H1 (cell line): ENCODE measurements at regions not wholly inside any gene's neighbourhood (a gene's known extent, or its start where the extent isn't known, plus 50 kb on each side); places are given as distances from the start of the nearest gene placed in this dataset.

Source experiments
- GABPA ChIP-seq: IDR thresholded peaks from 2 replicates; pipeline ENCODE4 v1.6.1; 2011; ENCODE audit warnings: mild to moderate bottlenecking, low read length, moderate library complexity, borderline replicate concordance; ENCODE audit not compliant: insufficient read depth
- KDM5A ChIP-seq: fragments of 200-600 bp; IDR thresholded peaks from 2 replicates; pipeline ENCODE4 v1.7.1; 2012; ENCODE audit warnings: mild to moderate bottlenecking, low read length, inconsistent platforms, mixed read lengths
- NRF1 ChIP-seq: IDR thresholded peaks from 2 replicates; pipeline ENCODE4 v1.6.1; 2011; ENCODE audit warnings: mild to moderate bottlenecking, low read depth, low read length, improper control_type of control experiment
- YY1 ChIP-seq: IDR thresholded peaks from 2 replicates; pipeline ENCODE4 v1.6.1; 2011; ENCODE audit warnings: low read depth, mild to moderate bottlenecking, low read length
- ZNF274 ChIP-seq: IDR thresholded peaks from 2 replicates; pipeline ENCODE4 v1.7.0; 2012; ENCODE audit warnings: low read length, borderline replicate concordance; ENCODE audit errors: extremely low read depth
- TF ChIP-seq, protein P1 (sequence below): fragments of 300-600 bp; sonication (generic); IDR thresholded peaks from 2 replicates; pipeline ENCODE4 v1.7.1; 2012; ENCODE audit warnings: low read length, moderate library complexity, mild to moderate bottlenecking, inconsistent platforms; ENCODE audit not compliant: insufficient replicate concordance
- TF ChIP-seq, protein P2 (sequence below): IDR thresholded peaks from 2 replicates; pipeline ENCODE4 v1.6.1; 2012; ENCODE audit warnings: inconsistent platforms

DNA sequence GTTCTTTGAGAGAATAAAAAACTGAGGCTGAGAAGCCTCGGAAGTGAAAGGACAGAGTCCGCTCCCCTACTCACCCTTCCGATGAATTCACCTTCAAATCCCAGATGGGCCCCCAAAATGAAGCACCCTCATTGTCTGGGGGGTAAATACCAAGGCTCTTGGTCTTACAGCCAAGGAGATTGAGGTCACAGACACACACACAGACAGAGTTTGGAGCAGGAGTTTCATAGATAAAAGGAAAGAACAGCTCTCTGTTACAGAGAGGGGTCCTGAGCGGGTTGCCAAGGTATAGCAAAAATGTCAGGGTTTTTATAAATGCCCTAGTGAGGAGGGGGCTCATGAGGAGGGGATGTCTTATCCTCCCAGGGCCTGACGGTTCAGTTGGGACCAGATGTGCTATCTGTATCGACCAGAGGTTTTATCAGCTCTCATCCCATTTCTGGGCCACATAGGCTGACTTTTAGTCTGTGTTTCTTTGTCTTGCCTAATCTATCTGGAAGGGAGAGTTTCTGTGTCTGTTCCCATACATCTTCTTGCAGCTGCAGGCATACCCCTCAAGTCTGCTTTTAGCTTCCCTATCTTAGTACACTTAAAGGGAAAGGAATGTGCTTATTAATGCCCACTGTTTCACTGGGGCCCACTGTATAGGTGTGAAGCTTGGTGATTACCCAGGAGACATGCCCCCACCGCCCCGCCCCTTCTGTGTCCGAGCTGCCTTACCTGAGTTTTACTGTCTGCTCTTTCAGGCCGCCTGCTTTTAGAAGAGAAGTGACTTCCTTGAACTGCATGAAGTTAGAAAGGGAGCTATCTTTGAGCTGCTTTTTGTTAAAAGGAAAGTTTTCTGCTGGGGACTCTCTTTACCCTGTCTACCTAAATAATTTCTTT is 66.8 kb upstream of the ATP11B start (continued):
- TF ChIP-seq, protein P1, sequence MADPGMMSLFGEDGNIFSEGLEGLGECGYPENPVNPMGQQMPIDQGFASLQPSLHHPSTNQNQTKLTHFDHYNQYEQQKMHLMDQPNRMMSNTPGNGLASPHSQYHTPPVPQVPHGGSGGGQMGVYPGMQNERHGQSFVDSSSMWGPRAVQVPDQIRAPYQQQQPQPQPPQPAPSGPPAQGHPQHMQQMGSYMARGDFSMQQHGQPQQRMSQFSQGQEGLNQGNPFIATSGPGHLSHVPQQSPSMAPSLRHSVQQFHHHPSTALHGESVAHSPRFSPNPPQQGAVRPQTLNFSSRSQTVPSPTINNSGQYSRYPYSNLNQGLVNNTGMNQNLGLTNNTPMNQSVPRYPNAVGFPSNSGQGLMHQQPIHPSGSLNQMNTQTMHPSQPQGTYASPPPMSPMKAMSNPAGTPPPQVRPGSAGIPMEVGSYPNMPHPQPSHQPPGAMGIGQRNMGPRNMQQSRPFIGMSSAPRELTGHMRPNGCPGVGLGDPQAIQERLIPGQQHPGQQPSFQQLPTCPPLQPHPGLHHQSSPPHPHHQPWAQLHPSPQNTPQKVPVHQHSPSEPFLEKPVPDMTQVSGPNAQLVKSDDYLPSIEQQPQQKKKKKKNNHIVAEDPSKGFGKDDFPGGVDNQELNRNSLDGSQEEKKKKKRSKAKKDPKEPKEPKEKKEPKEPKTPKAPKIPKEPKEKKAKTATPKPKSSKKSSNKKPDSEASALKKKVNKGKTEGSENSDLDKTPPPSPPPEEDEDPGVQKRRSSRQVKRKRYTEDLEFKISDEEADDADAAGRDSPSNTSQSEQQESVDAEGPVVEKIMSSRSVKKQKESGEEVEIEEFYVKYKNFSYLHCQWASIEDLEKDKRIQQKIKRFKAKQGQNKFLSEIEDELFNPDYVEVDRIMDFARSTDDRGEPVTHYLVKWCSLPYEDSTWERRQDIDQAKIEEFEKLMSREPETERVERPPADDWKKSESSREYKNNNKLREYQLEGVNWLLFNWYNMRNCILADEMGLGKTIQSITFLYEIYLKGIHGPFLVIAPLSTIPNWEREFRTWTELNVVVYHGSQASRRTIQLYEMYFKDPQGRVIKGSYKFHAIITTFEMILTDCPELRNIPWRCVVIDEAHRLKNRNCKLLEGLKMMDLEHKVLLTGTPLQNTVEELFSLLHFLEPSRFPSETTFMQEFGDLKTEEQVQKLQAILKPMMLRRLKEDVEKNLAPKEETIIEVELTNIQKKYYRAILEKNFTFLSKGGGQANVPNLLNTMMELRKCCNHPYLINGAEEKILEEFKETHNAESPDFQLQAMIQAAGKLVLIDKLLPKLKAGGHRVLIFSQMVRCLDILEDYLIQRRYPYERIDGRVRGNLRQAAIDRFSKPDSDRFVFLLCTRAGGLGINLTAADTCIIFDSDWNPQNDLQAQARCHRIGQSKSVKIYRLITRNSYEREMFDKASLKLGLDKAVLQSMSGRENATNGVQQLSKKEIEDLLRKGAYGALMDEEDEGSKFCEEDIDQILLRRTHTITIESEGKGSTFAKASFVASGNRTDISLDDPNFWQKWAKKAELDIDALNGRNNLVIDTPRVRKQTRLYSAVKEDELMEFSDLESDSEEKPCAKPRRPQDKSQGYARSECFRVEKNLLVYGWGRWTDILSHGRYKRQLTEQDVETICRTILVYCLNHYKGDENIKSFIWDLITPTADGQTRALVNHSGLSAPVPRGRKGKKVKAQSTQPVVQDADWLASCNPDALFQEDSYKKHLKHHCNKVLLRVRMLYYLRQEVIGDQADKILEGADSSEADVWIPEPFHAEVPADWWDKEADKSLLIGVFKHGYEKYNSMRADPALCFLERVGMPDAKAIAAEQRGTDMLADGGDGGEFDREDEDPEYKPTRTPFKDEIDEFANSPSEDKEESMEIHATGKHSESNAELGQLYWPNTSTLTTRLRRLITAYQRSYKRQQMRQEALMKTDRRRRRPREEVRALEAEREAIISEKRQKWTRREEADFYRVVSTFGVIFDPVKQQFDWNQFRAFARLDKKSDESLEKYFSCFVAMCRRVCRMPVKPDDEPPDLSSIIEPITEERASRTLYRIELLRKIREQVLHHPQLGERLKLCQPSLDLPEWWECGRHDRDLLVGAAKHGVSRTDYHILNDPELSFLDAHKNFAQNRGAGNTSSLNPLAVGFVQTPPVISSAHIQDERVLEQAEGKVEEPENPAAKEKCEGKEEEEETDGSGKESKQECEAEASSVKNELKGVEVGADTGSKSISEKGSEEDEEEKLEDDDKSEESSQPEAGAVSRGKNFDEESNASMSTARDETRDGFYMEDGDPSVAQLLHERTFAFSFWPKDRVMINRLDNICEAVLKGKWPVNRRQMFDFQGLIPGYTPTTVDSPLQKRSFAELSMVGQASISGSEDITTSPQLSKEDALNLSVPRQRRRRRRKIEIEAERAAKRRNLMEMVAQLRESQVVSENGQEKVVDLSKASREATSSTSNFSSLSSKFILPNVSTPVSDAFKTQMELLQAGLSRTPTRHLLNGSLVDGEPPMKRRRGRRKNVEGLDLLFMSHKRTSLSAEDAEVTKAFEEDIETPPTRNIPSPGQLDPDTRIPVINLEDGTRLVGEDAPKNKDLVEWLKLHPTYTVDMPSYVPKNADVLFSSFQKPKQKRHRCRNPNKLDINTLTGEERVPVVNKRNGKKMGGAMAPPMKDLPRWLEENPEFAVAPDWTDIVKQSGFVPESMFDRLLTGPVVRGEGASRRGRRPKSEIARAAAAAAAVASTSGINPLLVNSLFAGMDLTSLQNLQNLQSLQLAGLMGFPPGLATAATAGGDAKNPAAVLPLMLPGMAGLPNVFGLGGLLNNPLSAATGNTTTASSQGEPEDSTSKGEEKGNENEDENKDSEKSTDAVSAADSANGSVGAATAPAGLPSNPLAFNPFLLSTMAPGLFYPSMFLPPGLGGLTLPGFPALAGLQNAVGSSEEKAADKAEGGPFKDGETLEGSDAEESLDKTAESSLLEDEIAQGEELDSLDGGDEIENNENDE = no peak
- TF ChIP-seq, protein P2, sequence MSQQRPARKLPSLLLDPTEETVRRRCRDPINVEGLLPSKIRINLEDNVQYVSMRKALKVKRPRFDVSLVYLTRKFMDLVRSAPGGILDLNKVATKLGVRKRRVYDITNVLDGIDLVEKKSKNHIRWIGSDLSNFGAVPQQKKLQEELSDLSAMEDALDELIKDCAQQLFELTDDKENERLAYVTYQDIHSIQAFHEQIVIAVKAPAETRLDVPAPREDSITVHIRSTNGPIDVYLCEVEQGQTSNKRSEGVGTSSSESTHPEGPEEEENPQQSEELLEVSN = no peak
- TF ChIP-seq YY1 (no peak), KDM5A (no peak), NRF1 (no peak), ZNF274 (no peak), GABPA (no peak)
